ENCODE measurements at regions not wholly inside any gene's neighbourhood (a gene's known extent, or its start where the extent isn't known, plus 50 kb on each side); places are given as distances from the start of the nearest gene placed in this dataset.

DNA sequence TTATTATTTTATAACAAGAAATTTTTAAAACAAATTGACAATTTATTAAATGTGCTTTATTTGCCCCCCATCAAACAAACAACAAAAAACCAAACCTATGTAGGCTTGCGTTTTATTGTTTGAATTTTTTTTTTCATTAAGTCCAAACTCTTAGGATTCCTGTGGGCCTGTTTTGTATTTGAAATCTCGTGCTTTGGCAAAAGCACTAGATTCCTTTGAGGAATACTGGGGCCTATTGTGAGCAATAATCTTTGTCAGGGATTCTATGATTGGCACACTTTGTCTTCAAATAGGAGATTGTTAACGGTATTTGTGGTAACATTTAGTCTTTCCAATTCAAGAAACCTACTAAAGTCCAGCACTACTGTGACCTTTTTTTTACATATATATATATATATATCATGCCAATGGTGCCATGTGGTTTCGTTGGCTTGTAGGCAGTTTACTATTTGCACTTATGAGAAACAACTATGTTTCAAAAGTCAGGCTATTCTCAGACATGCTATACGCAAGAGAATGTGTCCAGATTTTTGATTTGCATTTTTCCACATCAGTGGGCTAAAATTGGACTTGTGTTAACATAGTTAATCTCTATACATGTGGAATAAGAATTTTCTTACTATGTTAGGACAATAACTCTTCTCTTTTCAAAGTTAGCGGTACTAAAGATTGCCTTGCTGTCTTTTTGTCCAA lies 70.4 kb upstream of the GREM2 start:
- no TSS peak for BruUV-seq (replicated peaks)
- TF ChIP-seq, protein P1, sequence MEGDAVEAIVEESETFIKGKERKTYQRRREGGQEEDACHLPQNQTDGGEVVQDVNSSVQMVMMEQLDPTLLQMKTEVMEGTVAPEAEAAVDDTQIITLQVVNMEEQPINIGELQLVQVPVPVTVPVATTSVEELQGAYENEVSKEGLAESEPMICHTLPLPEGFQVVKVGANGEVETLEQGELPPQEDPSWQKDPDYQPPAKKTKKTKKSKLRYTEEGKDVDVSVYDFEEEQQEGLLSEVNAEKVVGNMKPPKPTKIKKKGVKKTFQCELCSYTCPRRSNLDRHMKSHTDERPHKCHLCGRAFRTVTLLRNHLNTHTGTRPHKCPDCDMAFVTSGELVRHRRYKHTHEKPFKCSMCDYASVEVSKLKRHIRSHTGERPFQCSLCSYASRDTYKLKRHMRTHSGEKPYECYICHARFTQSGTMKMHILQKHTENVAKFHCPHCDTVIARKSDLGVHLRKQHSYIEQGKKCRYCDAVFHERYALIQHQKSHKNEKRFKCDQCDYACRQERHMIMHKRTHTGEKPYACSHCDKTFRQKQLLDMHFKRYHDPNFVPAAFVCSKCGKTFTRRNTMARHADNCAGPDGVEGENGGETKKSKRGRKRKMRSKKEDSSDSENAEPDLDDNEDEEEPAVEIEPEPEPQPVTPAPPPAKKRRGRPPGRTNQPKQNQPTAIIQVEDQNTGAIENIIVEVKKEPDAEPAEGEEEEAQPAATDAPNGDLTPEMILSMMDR (conservative IDR thresholded peaks at IDR 0.05; ENCODE audit: low read depth, low read length): no peak
- TF ChIP-seq EZH2 (IDR thresholded peaks at IDR 0.05; ENCODE audit: borderline replicate concordance, low read depth, low read length, poor library complexity, severe bottlenecking): no peak
- no peak for DNase-seq (ENCODE audit: low spot score)
- Histone ChIP-seq H3K4me3 (ENCODE audit: low read depth, low read length, poor library complexity, severe bottlenecking) (no peak overlapping the region), H3K36me3 (ENCODE audit: insufficient read depth, low read length, poor library complexity, severe bottlenecking) (no peaks in the 10 kb centered on the region), H3K9me3 (ENCODE audit: low read depth, low read length, poor library complexity, severe bottlenecking) (no peaks in the 10 kb centered on the region), H3K27me3 (replicated peaks; ENCODE audit: insufficient read depth, low read depth, low read length, poor library complexity) (no peaks in the 10 kb centered on the region), H3K27ac (ENCODE audit: low read depth, low read length, poor library complexity, severe bottlenecking) (no peak overlapping the region), H3K4me1 (ENCODE audit: insufficient read depth, low read length, poor library complexity, severe bottlenecking) (no peaks in the 10 kb centered on the region)
- POLR2A ChIA-PET (ENCODE audit: low non-redundant PET): no interaction called here
- CTCF ChIA-PET: no interaction called here
- intact Hi-C loops (cut with micrococcal nuclease; ENCODE audit: unreplicated experiment): no loop called here

DNA sequence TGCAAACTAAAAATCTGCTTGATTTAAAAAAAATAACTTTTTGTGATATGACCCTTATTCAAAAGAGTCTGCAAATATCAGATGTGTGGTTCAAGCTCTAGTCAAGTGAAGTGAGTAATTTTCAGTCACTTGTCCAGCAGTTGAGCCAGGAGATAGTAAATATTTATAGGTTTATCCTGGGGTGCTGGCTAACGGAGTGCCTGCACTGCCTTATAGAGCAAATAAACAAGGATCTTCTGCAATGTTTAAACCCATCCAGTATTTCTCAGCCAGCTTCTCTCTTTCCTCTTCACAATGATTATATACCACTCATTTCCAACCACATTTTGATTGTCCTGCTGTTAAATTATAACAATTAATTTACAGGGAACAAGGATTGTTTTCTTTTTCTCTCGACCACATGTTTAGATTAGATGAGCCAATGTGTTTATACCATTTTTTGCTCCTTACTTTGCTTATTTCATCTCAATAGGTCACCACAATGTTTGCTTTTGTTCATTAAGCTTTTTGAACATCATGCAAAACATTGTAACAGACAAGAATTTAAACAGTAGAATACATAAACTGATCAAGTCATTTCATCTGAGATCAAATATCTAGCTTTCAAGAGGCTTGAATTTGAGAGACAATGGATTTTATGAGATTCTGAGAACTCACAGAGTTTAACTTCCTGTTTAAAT lies 60.3 kb upstream of the GREM2 start:
- BruUV-seq (replicated peaks): no TSS peak
- no peaks in the 10 kb centered on the region for H3K36me3 ChIP-seq (ENCODE audit: insufficient read depth, low read length, poor library complexity, severe bottlenecking)
- no peaks in the 10 kb centered on the region for H3K9me3 ChIP-seq (ENCODE audit: low read depth, low read length, poor library complexity, severe bottlenecking)
- DNase-seq (ENCODE audit: low spot score): no peak
- ChIA-PET POLR2A (ENCODE audit: low non-redundant PET) (no interaction called here), CTCF (no interaction called here)
- H3K4me1 ChIP-seq (ENCODE audit: insufficient read depth, low read length, poor library complexity, severe bottlenecking): no peaks in the 10 kb centered on the region
- H3K4me3 ChIP-seq (ENCODE audit: low read depth, low read length, poor library complexity, severe bottlenecking): no peak overlapping the region
- no peaks in the 10 kb centered on the region for H3K27me3 ChIP-seq (replicated peaks; ENCODE audit: insufficient read depth, low read depth, low read length, poor library complexity)
- no peak overlapping the region for H3K27ac ChIP-seq (ENCODE audit: low read depth, low read length, poor library complexity, severe bottlenecking)
- TF ChIP-seq, protein P1 (conservative IDR thresholded peaks at IDR 0.05; ENCODE audit: low read depth, low read length): no peak
- TF ChIP-seq EZH2 (IDR thresholded peaks at IDR 0.05; ENCODE audit: borderline replicate concordance, low read depth, low read length, poor library complexity, severe bottlenecking): no peak
- intact Hi-C loops (cut with micrococcal nuclease; ENCODE audit: unreplicated experiment): no loop called here

DNA sequence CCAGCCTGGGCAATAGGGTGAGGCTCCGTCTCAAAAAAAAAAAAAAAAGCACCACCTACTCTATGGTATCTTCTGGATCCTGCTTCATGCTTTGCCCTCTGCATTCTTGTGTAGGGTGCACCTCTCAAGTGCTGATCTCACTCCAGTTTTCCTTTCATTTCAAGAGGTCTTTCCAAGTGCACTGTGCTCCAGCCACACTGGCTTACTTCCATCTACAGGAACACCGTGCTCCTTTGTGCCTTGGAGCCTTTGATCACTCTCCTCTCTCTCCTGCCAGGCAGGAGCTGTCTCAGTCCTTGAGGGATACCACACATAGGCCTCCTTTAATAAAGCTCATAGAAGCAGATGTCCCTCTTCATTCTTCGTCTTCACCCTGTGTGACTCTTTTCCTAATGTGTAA lies 55.4 kb upstream of the GREM2 start:
- Histone ChIP-seq H3K9me3 (ENCODE audit: low read depth, low read length, poor library complexity, severe bottlenecking) (no peaks in the 10 kb centered on the region), H3K4me3 (ENCODE audit: low read depth, low read length, poor library complexity, severe bottlenecking) (no peak overlapping the region), H3K27me3 (replicated peaks; ENCODE audit: insufficient read depth, low read depth, low read length, poor library complexity) (no peaks in the 10 kb centered on the region), H3K36me3 (ENCODE audit: insufficient read depth, low read length, poor library complexity, severe bottlenecking) (no peaks in the 10 kb centered on the region), H3K27ac (ENCODE audit: low read depth, low read length, poor library complexity, severe bottlenecking) (no peak overlapping the region), H3K4me1 (ENCODE audit: insufficient read depth, low read length, poor library complexity, severe bottlenecking) (no peaks in the 10 kb centered on the region)
- no TSS peak for BruUV-seq (replicated peaks)
- POLR2A ChIA-PET (ENCODE audit: low non-redundant PET): no interaction called here
- DNase-seq (ENCODE audit: low spot score): no peak
- CTCF ChIA-PET: no interaction called here
- intact Hi-C loops (cut with micrococcal nuclease; ENCODE audit: unreplicated experiment): no loop called here
- no peak for TF ChIP-seq EZH2 (IDR thresholded peaks at IDR 0.05; ENCODE audit: borderline replicate concordance, low read depth, low read length, poor library complexity, severe bottlenecking)
- TF ChIP-seq, protein P1 (conservative IDR thresholded peaks at IDR 0.05; ENCODE audit: low read depth, low read length): no peak

Measured in A673 (cell line).